H7 (cell line): ENCODE measurements at regions not wholly inside any gene's neighbourhood (a gene's known extent, or its start where the extent isn't known, plus 50 kb on each side); places are given as distances from the start of the nearest gene placed in this dataset.
A peak's percentile ranks its signal among the peaks of the same experiment; 100 is the strongest.

ENCODE experiments used
- DNase-seq: peaks from one replicate; pipeline ENCODE4 v3.0.0; 2012
- H3K27me3 ChIP-seq: 2 replicates; pipeline ENCODE4 v1.6.0; 2011; ENCODE audit warnings: mild to moderate bottlenecking, low read length; ENCODE audit not compliant: control insufficient read depth, insufficient read depth
- H3K36me3 ChIP-seq: replicated peaks from 2 replicates; pipeline ENCODE4 v1.5.1; 2011; ENCODE audit warnings: low read length; ENCODE audit not compliant: control insufficient read depth, insufficient read depth
- H3K4me3 ChIP-seq: 2 replicates; pipeline ENCODE4 v1.5.1; 2011; ENCODE audit warnings: low read depth, mild to moderate bottlenecking, control low read depth, low read length, moderate library complexity; ENCODE audit not compliant: insufficient read depth

GRCh38 chr3:193970773-193971206 is 165.2 kb upstream of the HES1 start:
- H3K4me3 ChIP-seq, result no peak overlapping the region
- no peak for DNase-seq

GRCh38 chr3:193971261-193971751 is 164.6 kb upstream of the HES1 start:
- H3K4me3 ChIP-seq, result no peak overlapping the region
- no peaks in the 10 kb centered on the region; the same call in 1 of the 2 replicates for H3K27me3 ChIP-seq
- H3K36me3 ChIP-seq, result no peaks in the 10 kb centered on the region
- no peak for DNase-seq

More at GRCh38 chr3:193970773-193971206, 165.2 kb upstream of the HES1 start:
- H3K27me3 ChIP-seq, result peaks cover 2% of the 10 kb centered on the region
- H3K36me3 ChIP-seq, result no peaks in the 10 kb centered on the region

- no peak for DNase-seq
- Histone ChIP-seq H3K27me3 (no peaks in the 10 kb centered on the region; the same call in 1 of the 2 replicates), H3K36me3 (no peaks in the 10 kb centered on the region)
These were observed 164.0 kb upstream of the HES1 start for GRCh38 chr3:193971966-193972365.

GRCh38 chr3:193972832-193973231 is 163.1 kb upstream of the HES1 start:
- H3K27me3 ChIP-seq, result no peaks in the 10 kb centered on the region; the same call in 1 of the 2 replicates
- H3K4me3 ChIP-seq, result no peak overlapping the region
- no peak for DNase-seq
- H3K36me3 ChIP-seq, result no peaks in the 10 kb centered on the region

More at GRCh38 chr3:193971966-193972365, 164.0 kb upstream of the HES1 start:
- H3K4me3 ChIP-seq, result no peak overlapping the region

GRCh38 chr3:193974191-193974652 is 161.7 kb upstream of the HES1 start:
- no peak overlapping the region for H3K4me3 ChIP-seq
- no peaks in the 10 kb centered on the region for H3K36me3 ChIP-seq
- H3K27me3 ChIP-seq, result no peaks in the 10 kb centered on the region; the same call in 1 of the 2 replicates
- DNase-seq, result no peak

GRCh38 chr3:193974671-193975535 is 161.0 kb upstream of the HES1 start:
- H3K36me3 ChIP-seq, result no peaks in the 10 kb centered on the region
- DNase-seq, result peak; percentile 77
- no peaks in the 10 kb centered on the region; the same call in 1 of the 2 replicates for H3K27me3 ChIP-seq
- no peak overlapping the region for H3K4me3 ChIP-seq

GRCh38 chr3:193977622-193978021 is 158.3 kb upstream of the HES1 start:
- no peak for DNase-seq
- no peaks in the 10 kb centered on the region for H3K36me3 ChIP-seq
- no peaks in the 10 kb centered on the region; the same call in 1 of the 2 replicates for H3K27me3 ChIP-seq
- no peak overlapping the region for H3K4me3 ChIP-seq

- no peaks in the 10 kb centered on the region; the same call in 1 of the 2 replicates for H3K27me3 ChIP-seq
- DNase-seq, result no peak
- no peaks in the 10 kb centered on the region for H3K36me3 ChIP-seq
- H3K4me3 ChIP-seq, result no peak overlapping the region
These were observed 157.9 kb upstream of the HES1 start for GRCh38 chr3:193978030-193978429.

GRCh38 chr3:193978486-193978885 is 157.5 kb upstream of the HES1 start:
- Histone ChIP-seq H3K36me3 (no peaks in the 10 kb centered on the region), H3K4me3 (no peak overlapping the region), H3K27me3 (no peaks in the 10 kb centered on the region; the same call in 1 of the 2 replicates)
- DNase-seq, result no peak

GRCh38 chr3:193980326-193980725 is 155.6 kb upstream of the HES1 start:
- Histone ChIP-seq H3K27me3 (no peaks in the 10 kb centered on the region), H3K4me3 (no peak overlapping the region), H3K36me3 (no peaks in the 10 kb centered on the region)
- DNase-seq, result no peak

GRCh38 chr3:193980905-193981304 is 155.0 kb upstream of the HES1 start:
- Histone ChIP-seq H3K27me3 (no peaks in the 10 kb centered on the region), H3K36me3 (no peaks in the 10 kb centered on the region), H3K4me3 (no peak overlapping the region)
- DNase-seq, result no peak

GRCh38 chr3:193981504-193981903 is 154.4 kb upstream of the HES1 start:
- Histone ChIP-seq H3K36me3 (no peaks in the 10 kb centered on the region), H3K4me3 (no peak overlapping the region), H3K27me3 (no peaks in the 10 kb centered on the region)
- DNase-seq, result no peak

- no peak for DNase-seq
- Histone ChIP-seq H3K4me3 (no peak overlapping the region), H3K36me3 (no peaks in the 10 kb centered on the region), H3K27me3 (no peaks in the 10 kb centered on the region)
These were observed 153.7 kb upstream of the HES1 start for GRCh38 chr3:193982258-193982659.

GRCh38 chr3:193983846-193984818 is 151.8 kb upstream of the HES1 start:
- no peak for DNase-seq
- no peak overlapping the region for H3K4me3 ChIP-seq
- H3K27me3 ChIP-seq, result no peaks in the 10 kb centered on the region
- H3K36me3 ChIP-seq, result no peaks in the 10 kb centered on the region
